HFFc6 (cell line): ENCODE measurements at regions not wholly inside any gene's neighbourhood (a gene's known extent, or its start where the extent isn't known, plus 50 kb on each side); places are given as distances from the start of the nearest gene placed in this dataset.

ENCODE experiments used
- DNase-seq: peaks from one replicate; pipeline ENCODE4 v3.0.0-alpha.2; 2018
- H3K27ac Mint-ChIP-seq: 2 replicates; pipeline ENCODE4 v1.8.0; 2020; ENCODE audit warnings: mild to moderate bottlenecking, mixed read lengths
- H3K27me3 Mint-ChIP-seq: 2 replicates; pipeline ENCODE4 v1.8.0; 2021; ENCODE audit warnings: mild to moderate bottlenecking, moderate library complexity, mixed read lengths; ENCODE audit not compliant: insufficient read depth
- H3K36me3 Mint-ChIP-seq: 2 replicates; pipeline ENCODE4 v1.8.0; 2021; ENCODE audit warnings: low read depth, mixed read lengths
- H3K4me1 Mint-ChIP-seq: 2 replicates; pipeline ENCODE4 v1.8.0; 2020; ENCODE audit warnings: low read depth, mixed read lengths
- H3K4me3 Mint-ChIP-seq: 2 replicates; pipeline ENCODE4 v1.8.0; 2020; ENCODE audit warnings: mild to moderate bottlenecking, moderate library complexity, mixed read lengths
- H3K9me3 Mint-ChIP-seq: 2 replicates; pipeline ENCODE4 v1.8.0; 2020; ENCODE audit warnings: mild to moderate bottlenecking, mixed read lengths
- TF ChIP-seq, protein P1 (sequence below): fragments of 200-600 bp; sonication (generic); IDR thresholded peaks from 2 replicates; pipeline ENCODE4 v1.5.0; 2021; ENCODE audit warnings: antibody characterized with exemption, mild to moderate bottlenecking

DNA sequence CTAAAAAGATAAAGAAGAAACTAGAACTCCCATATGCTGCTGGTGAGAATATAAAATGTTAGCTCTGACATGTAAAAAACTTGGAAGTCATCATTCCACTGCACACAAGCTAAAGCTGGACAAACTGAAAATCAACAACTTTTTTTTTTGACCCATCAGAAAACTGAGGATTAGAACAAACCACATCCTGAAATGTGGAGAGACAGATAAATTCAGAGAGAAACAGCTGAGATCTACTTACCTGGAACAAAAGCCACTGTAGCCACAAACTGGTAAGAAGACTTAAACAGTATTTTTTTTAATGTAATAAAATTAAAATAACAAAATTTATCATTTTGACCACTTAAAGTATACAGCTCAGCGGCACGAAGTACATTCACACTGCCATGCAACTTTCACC is 408.5 kb upstream of the RGS17 start:
- H3K27me3 Mint-ChIP-seq, result no peaks in the 10 kb centered on the region
- H3K27ac Mint-ChIP-seq, result no peak overlapping the region
- H3K4me3 Mint-ChIP-seq, result no peak overlapping the region
- TF ChIP-seq, protein P1, sequence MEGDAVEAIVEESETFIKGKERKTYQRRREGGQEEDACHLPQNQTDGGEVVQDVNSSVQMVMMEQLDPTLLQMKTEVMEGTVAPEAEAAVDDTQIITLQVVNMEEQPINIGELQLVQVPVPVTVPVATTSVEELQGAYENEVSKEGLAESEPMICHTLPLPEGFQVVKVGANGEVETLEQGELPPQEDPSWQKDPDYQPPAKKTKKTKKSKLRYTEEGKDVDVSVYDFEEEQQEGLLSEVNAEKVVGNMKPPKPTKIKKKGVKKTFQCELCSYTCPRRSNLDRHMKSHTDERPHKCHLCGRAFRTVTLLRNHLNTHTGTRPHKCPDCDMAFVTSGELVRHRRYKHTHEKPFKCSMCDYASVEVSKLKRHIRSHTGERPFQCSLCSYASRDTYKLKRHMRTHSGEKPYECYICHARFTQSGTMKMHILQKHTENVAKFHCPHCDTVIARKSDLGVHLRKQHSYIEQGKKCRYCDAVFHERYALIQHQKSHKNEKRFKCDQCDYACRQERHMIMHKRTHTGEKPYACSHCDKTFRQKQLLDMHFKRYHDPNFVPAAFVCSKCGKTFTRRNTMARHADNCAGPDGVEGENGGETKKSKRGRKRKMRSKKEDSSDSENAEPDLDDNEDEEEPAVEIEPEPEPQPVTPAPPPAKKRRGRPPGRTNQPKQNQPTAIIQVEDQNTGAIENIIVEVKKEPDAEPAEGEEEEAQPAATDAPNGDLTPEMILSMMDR, result no peak
- H3K4me1 Mint-ChIP-seq, result no peaks in the 10 kb centered on the region
- DNase-seq, result no peak
- no peaks in the 10 kb centered on the region for H3K36me3 Mint-ChIP-seq
- H3K9me3 Mint-ChIP-seq, result peaks cover 30% of the 10 kb centered on the region

DNA sequence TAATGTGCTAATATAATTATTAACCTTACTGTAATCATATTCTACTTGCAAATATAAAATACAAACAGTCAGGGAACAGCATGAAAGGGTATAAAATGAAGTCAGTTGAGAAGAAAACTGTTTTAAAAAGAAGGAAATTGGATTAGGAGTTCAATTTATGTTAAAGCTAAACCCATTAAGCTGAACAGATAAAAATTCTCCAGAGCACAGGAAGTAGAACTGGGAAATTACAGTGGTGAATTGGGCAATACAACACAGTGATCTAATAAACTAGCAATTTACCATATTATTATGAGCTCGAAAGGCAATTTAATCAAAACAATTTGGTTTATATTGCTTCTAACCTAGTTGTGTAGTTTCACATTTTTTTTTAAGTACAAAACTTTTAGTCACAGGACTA is 407.4 kb upstream of the RGS17 start:
- H3K4me3 Mint-ChIP-seq, result no peak overlapping the region
- TF ChIP-seq, protein P1, result no peak
- peaks cover 37% of the 10 kb centered on the region for H3K9me3 Mint-ChIP-seq
- H3K27ac Mint-ChIP-seq, result no peak overlapping the region
- H3K27me3 Mint-ChIP-seq, result no peaks in the 10 kb centered on the region
- H3K4me1 Mint-ChIP-seq, result no peaks in the 10 kb centered on the region
- H3K36me3 Mint-ChIP-seq, result no peaks in the 10 kb centered on the region
- no peak for DNase-seq

DNA sequence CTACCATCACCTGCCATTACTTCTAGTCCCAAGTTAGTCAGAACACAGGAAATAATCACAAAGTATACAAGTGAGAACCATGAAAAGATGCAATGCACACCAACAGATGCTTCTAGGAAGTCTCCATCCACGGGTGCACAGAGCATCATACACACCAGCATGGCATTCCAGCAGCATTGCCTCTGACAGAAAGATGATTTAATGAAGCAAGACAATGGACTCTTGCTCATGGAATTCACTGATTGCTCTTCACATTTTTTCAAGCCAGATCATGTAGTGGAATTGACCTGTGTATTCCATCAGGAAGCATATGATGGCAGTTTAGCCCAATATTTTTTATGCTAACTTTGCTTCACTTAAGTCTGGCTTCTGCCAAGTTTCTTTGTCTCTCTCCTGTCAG is 406.3 kb upstream of the RGS17 start:
- no peaks in the 10 kb centered on the region for H3K36me3 Mint-ChIP-seq
- H3K4me3 Mint-ChIP-seq, result no peak overlapping the region
- no peaks in the 10 kb centered on the region for H3K27me3 Mint-ChIP-seq
- DNase-seq, result no peak
- TF ChIP-seq, protein P1, result no peak
- peaks cover 36% of the 10 kb centered on the region for H3K9me3 Mint-ChIP-seq
- H3K27ac Mint-ChIP-seq, result no peak overlapping the region
- no peaks in the 10 kb centered on the region for H3K4me1 Mint-ChIP-seq

DNA sequence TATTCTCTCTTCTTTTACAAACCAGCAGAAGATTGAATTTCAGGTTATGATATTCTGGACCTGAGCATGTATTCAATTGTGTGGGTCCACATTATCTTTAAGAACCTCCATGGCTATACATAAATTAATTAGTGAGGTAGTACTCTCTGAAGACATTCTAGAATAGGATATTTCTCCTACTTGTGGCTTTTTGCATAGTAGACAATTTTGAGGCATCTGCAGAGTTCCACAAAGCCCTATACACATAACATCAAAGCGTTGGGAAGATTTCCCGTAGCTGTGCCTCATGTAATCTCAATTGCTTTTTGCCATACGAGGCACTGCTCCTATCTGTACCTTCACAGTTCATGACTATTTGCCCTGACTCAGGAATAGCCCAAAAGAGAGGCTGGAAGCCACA is 395.4 kb upstream of the RGS17 start:
- Mint-ChIP-seq H3K9me3 (peaks cover 45% of the 10 kb centered on the region), H3K36me3 (no peaks in the 10 kb centered on the region; the same call in 1 of the 2 replicates), H3K4me3 (no peak overlapping the region), H3K27me3 (peaks cover 1% of the 10 kb centered on the region; the same call in 1 of the 2 replicates), H3K4me1 (no peaks in the 10 kb centered on the region), H3K27ac (no peak overlapping the region)
- DNase-seq, result no peak
- TF ChIP-seq, protein P1, result no peak

DNA sequence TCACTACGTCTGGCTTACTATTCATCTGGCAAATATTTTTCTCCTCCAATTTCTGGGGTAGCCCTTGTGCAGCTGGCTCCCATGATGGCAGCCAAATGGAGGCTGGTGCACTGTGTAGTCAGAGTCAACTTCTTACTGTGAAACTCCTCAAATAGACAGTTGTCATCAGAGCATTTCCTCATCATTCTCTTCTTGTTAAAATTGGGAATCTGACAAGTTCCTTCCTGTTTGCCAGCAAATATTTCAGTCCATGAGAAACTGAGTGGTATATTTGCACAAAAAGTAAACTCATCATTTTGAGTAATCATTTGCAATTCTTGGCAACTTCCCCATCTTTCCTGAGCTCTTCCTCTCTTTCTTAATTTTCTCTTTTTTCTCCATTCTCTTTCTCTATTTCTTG is 394.9 kb upstream of the RGS17 start:
- H3K4me3 Mint-ChIP-seq, result no peak overlapping the region
- no peaks in the 10 kb centered on the region for H3K4me1 Mint-ChIP-seq
- no peak overlapping the region for H3K27ac Mint-ChIP-seq
- peaks cover 46% of the 10 kb centered on the region for H3K9me3 Mint-ChIP-seq
- no peak for DNase-seq
- TF ChIP-seq, protein P1, result no peak
- no peaks in the 10 kb centered on the region; the same call in 1 of the 2 replicates for H3K36me3 Mint-ChIP-seq
- peaks cover 1% of the 10 kb centered on the region; the same call in 1 of the 2 replicates for H3K27me3 Mint-ChIP-seq

DNA sequence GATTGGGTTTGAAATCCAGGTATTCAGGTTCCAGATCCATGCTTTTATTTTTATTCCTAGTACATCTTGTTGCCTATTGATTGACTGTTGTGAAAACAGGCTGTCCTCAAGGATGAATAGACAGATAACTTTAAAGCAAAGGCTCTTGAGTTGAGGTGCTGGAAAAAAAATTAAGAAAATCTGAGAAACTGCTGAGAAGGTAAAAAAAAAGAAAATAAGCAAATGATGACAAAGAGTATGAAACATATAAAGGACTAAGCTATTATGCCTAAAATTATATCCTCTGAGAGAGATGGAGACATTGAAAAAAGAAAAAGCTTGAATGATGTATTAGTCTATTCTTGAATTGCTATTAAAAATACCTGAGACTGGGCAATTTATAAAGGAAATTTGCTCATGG is 392.3 kb upstream of the RGS17 start:
- DNase-seq, result no peak
- Mint-ChIP-seq H3K27ac (no peak overlapping the region), H3K27me3 (peaks cover 1% of the 10 kb centered on the region; the same call in 1 of the 2 replicates), H3K36me3 (peaks cover 6% of the 10 kb centered on the region; the same call in 1 of the 2 replicates), H3K4me3 (no peak overlapping the region), H3K4me1 (no peaks in the 10 kb centered on the region), H3K9me3 (peaks cover 54% of the 10 kb centered on the region)
- TF ChIP-seq, protein P1, result no peak
